ENCODE measurements at regions not wholly inside any gene's neighbourhood (a gene's known extent, or its start where the extent isn't known, plus 50 kb on each side); places are given as distances from the start of the nearest gene placed in this dataset.

- H3K4me3 ChIP-seq (replicated peaks in 1 of 4; ENCODE audit: control extremely low read depth in 1 of 4, insufficient read depth in 1 of 4, low read depth in 3 of 4, low read length in 4 of 4), result no peak overlapping the region
- H3K36me3 ChIP-seq (ENCODE audit: control insufficient read depth, insufficient read depth, low read length), result no peaks in the 10 kb centered on the region
- TF ChIP-seq EZH2 (IDR thresholded peaks at IDR 0.05; ENCODE audit: low read length, missing control alignments) (no peak), CTCF (conservative IDR thresholded peaks at IDR 0.05 in 1 of 2, IDR thresholded peaks at IDR 0.05 in 1 of 2; ENCODE audit: low read depth in 1 of 2, low read length in 2 of 2) (no peak)
- H4K20me1 ChIP-seq (ENCODE audit: control insufficient read depth, extremely low read depth, insufficient read depth, low read length), result no peaks in the 10 kb centered on the region
- H3K79me2 ChIP-seq (ENCODE audit: control insufficient read depth, insufficient read depth, low read length), result no peaks in the 10 kb centered on the region
- H3K4me1 ChIP-seq (ENCODE audit: control insufficient read depth, extremely low read depth, insufficient read depth, low read length), result no peaks in the 10 kb centered on the region
- H3K9ac ChIP-seq (ENCODE audit: insufficient read depth, low read length), result no peak overlapping the region
- no peak overlapping the region for H3K27ac ChIP-seq (ENCODE audit: insufficient read depth, low read length)
- no peak overlapping the region for H3K4me2 ChIP-seq (ENCODE audit: extremely low read depth, insufficient read depth, low read length)
- no peak overlapping the region for H2AFZ ChIP-seq (ENCODE audit: low read length)
- H3K9me3 ChIP-seq (ENCODE audit: control insufficient read depth, insufficient read depth, low read depth, low read length), result no peaks in the 10 kb centered on the region
- DNase-seq (ENCODE audit: low read depth in 2 of 2), result peak in 1 of 2 donors; percentile 3
- no peaks in the 10 kb centered on the region for H3K27me3 ChIP-seq (ENCODE audit: control insufficient read depth, insufficient read depth, low read length)
These were observed 425.3 kb downstream of the TLR4 start for GRCh38 chr9:118129541-118129940.

GRCh38 chr9:118148990-118149389, 444.8 kb downstream of the TLR4 start:
- Histone ChIP-seq H3K27me3 (ENCODE audit: control insufficient read depth, insufficient read depth, low read length) (no peaks in the 10 kb centered on the region), H3K4me1 (ENCODE audit: control insufficient read depth, extremely low read depth, insufficient read depth, low read length) (no peaks in the 10 kb centered on the region), H3K27ac (ENCODE audit: insufficient read depth, low read length) (no peak overlapping the region), H3K9ac (ENCODE audit: insufficient read depth, low read length) (no peak overlapping the region), H2AFZ (ENCODE audit: low read length) (no peak overlapping the region), H3K9me3 (ENCODE audit: control insufficient read depth, insufficient read depth, low read depth, low read length) (no peaks in the 10 kb centered on the region), H3K79me2 (ENCODE audit: control insufficient read depth, insufficient read depth, low read length) (no peaks in the 10 kb centered on the region), H4K20me1 (ENCODE audit: control insufficient read depth, extremely low read depth, insufficient read depth, low read length) (no peaks in the 10 kb centered on the region), H3K4me3 (replicated peaks in 1 of 4; ENCODE audit: control extremely low read depth in 1 of 4, insufficient read depth in 1 of 4, low read depth in 3 of 4, low read length in 4 of 4) (no peak overlapping the region), H3K4me2 (ENCODE audit: extremely low read depth, insufficient read depth, low read length) (no peak overlapping the region), H3K36me3 (ENCODE audit: control insufficient read depth, insufficient read depth, low read length) (no peaks in the 10 kb centered on the region)
- TF ChIP-seq EZH2 (IDR thresholded peaks at IDR 0.05; ENCODE audit: low read length, missing control alignments), result no peak
- no peak for TF ChIP-seq CTCF (conservative IDR thresholded peaks at IDR 0.05 in 1 of 2, IDR thresholded peaks at IDR 0.05 in 1 of 2; ENCODE audit: low read depth in 1 of 2, low read length in 2 of 2)
- no peak for DNase-seq (ENCODE audit: low read depth in 2 of 2)

- no peaks in the 10 kb centered on the region for H3K79me2 ChIP-seq (ENCODE audit: control insufficient read depth, insufficient read depth, low read length)
- H4K20me1 ChIP-seq (ENCODE audit: control insufficient read depth, extremely low read depth, insufficient read depth, low read length), result no peaks in the 10 kb centered on the region
- no peaks in the 10 kb centered on the region for H3K27me3 ChIP-seq (ENCODE audit: control insufficient read depth, insufficient read depth, low read length)
- no peaks in the 10 kb centered on the region for H3K9me3 ChIP-seq (ENCODE audit: control insufficient read depth, insufficient read depth, low read depth, low read length)
- H3K36me3 ChIP-seq (ENCODE audit: control insufficient read depth, insufficient read depth, low read length), result no peaks in the 10 kb centered on the region
- no peak overlapping the region for H3K4me2 ChIP-seq (ENCODE audit: extremely low read depth, insufficient read depth, low read length)
- H3K27ac ChIP-seq (ENCODE audit: insufficient read depth, low read length), result no peak overlapping the region
- H3K4me1 ChIP-seq (ENCODE audit: control insufficient read depth, extremely low read depth, insufficient read depth, low read length), result no peaks in the 10 kb centered on the region
- DNase-seq (ENCODE audit: low read depth in 2 of 2), result no peak
- no peak overlapping the region for H3K4me3 ChIP-seq (replicated peaks in 1 of 4; ENCODE audit: control extremely low read depth in 1 of 4, insufficient read depth in 1 of 4, low read depth in 3 of 4, low read length in 4 of 4)
- no peak overlapping the region for H2AFZ ChIP-seq (ENCODE audit: low read length)
- no peak overlapping the region for H3K9ac ChIP-seq (ENCODE audit: insufficient read depth, low read length)
- TF ChIP-seq EZH2 (IDR thresholded peaks at IDR 0.05; ENCODE audit: low read length, missing control alignments), result no peak
- TF ChIP-seq CTCF (conservative IDR thresholded peaks at IDR 0.05 in 1 of 2, IDR thresholded peaks at IDR 0.05 in 1 of 2; ENCODE audit: low read depth in 1 of 2, low read length in 2 of 2), result no peak
These were observed 452.6 kb downstream of the TLR4 start for GRCh38 chr9:118156846-118157245.
